IMR-90 (cell line): ENCODE measurements at regions not wholly inside any gene's neighbourhood (a gene's known extent, or its start where the extent isn't known, plus 50 kb on each side); places are given as distances from the start of the nearest gene placed in this dataset.

Experiments
- ATAC-seq: fragments of 200-7000 bp; cut with Tn5 transposase; 2 replicates; pipeline ENCODE4 v1.9.1; 2020; ENCODE audit warnings: low read depth, mild to moderate bottlenecking, moderate library complexity
- BruUV-seq: library from RNA; stranded (reverse); fragments of 400-500 nt; replicated peaks from 2 replicates; lab custom pipeline; 2021; lab: Mats Ljungman, UMichigan
- CTCF ChIA-PET: fragments of 300-600 bp; formaldehyde crosslinking; extraction: SDS; loops from one replicate; lab custom pipeline; 2021; ENCODE audit warnings: antibody characterized with exemption; lab: Yijun Ruan, JAX
- POLR2A ChIA-PET: fragments of 300-600 bp; sonication (Branson Sonifier 250); formaldehyde crosslinking; loops from one replicate; lab custom pipeline; 2022; ENCODE audit warnings: antibody characterized with exemption; ENCODE audit not compliant: unreplicated experiment; lab: Charles Lee
- DNase-seq: peaks from one replicate; pipeline ENCODE4 v3.0.0; 2013
- H2AFZ ChIP-seq: replicated peaks from 2 replicates; pipeline ENCODE3; 2013; ENCODE audit warnings: low read length, mild to moderate bottlenecking; ENCODE audit not compliant: poor library complexity
- H2AK5ac ChIP-seq: 2 replicates; pipeline ENCODE4 v1.6.1; 2013; ENCODE audit warnings: low read depth, low read length, inconsistent platforms
- H2AK9ac ChIP-seq: replicated peaks from 2 replicates; pipeline ENCODE3; 2013; ENCODE audit warnings: mild to moderate bottlenecking, low read depth, low read length, moderate library complexity; ENCODE audit not compliant: poor library complexity
- H2BK120ac ChIP-seq: 2 replicates; pipeline ENCODE4 v1.6.1; 2013; ENCODE audit warnings: low read depth, low read length, inconsistent platforms
- H2BK15ac ChIP-seq: 3 replicates; pipeline ENCODE4 v1.6.1; 2013; ENCODE audit warnings: low read depth, low read length, inconsistent platforms
- H2BK20ac ChIP-seq: 2 replicates; pipeline ENCODE4 v1.6.1; 2013; ENCODE audit warnings: low read depth, mild to moderate bottlenecking, inconsistent platforms, low read length, moderate library complexity
- H2BK5ac ChIP-seq: 2 replicates; pipeline ENCODE4 v1.6.1; 2013; ENCODE audit warnings: mild to moderate bottlenecking, low read depth, low read length, inconsistent platforms; ENCODE audit not compliant: poor library complexity, severe bottlenecking
- H3K14ac ChIP-seq: replicated peaks from 2 replicates; pipeline ENCODE4 v1.6.1; 2013; ENCODE audit warnings: low read depth, low read length, inconsistent platforms
- H3K18ac ChIP-seq: 2 replicates; pipeline ENCODE4 v1.6.1; 2013; ENCODE audit warnings: low read depth, low read length, control low read depth
- H3K23ac ChIP-seq: 2 replicates; pipeline ENCODE4 v1.6.1; 2013; ENCODE audit warnings: low read depth, low read length, inconsistent platforms
- H3K27ac ChIP-seq: 2 replicates; pipeline ENCODE4 v1.5.1; 2013; ENCODE audit warnings: mild to moderate bottlenecking, control low read depth, low read length; ENCODE audit not compliant: insufficient read depth
- H3K27me3 ChIP-seq: 2 replicates; pipeline ENCODE4 v1.6.1; 2013; ENCODE audit warnings: low read length; ENCODE audit not compliant: control insufficient read depth, insufficient read depth
- H3K36me3 ChIP-seq: 2 replicates; pipeline ENCODE4 v1.6.1; 2013; ENCODE audit warnings: low read length, mixed read lengths; ENCODE audit not compliant: control insufficient read depth, insufficient read depth
- H3K4ac ChIP-seq: 2 replicates; pipeline ENCODE4 v1.6.1; 2013; ENCODE audit warnings: low read depth, low read length, inconsistent platforms
- H3K4me1 ChIP-seq: 2 replicates; pipeline ENCODE4 v1.6.1; 2013; ENCODE audit warnings: low read length, mixed read lengths; ENCODE audit not compliant: control insufficient read depth, insufficient read depth
- H3K4me2 ChIP-seq: 2 replicates; pipeline ENCODE4 v1.6.1; 2013; ENCODE audit warnings: low read depth, mild to moderate bottlenecking, control low read depth, low read length, moderate library complexity
- H3K4me3 ChIP-seq: 2 replicates; pipeline ENCODE4 v1.5.1; 2013; ENCODE audit warnings: low read depth, mild to moderate bottlenecking, control low read depth, low read length, moderate library complexity; ENCODE audit not compliant: insufficient read depth
- H3K56ac ChIP-seq: 2 replicates; pipeline ENCODE4 v1.6.1; 2013; ENCODE audit warnings: low read length, inconsistent platforms; ENCODE audit not compliant: insufficient read depth; ENCODE audit errors: extremely low read depth
- H3K79me1 ChIP-seq, 2 experiments: 2 replicates each; pipeline ENCODE4 v1.6.1; 2013; ENCODE audit warnings: low read length in 2 of 2, inconsistent platforms in 1 of 2, low read depth in 1 of 2
- H3K9ac ChIP-seq: 2 replicates; pipeline ENCODE4 v1.6.1; 2013; ENCODE audit warnings: low read depth, low read length, control low read depth
- H3K9me1 ChIP-seq: 2 replicates; pipeline ENCODE4 v1.6.1; 2013; ENCODE audit warnings: low read length, inconsistent platforms; ENCODE audit not compliant: insufficient read depth
- H3K9me3 ChIP-seq: 2 replicates; pipeline ENCODE4 v1.6.1; 2013; ENCODE audit warnings: low read length; ENCODE audit not compliant: control insufficient read depth, insufficient read depth
- H4K20me1 ChIP-seq: 2 replicates; pipeline ENCODE4 v1.6.1; 2013; ENCODE audit warnings: low read length, inconsistent platforms; ENCODE audit not compliant: insufficient read depth
- H4K5ac ChIP-seq: 2 replicates; pipeline ENCODE4 v1.6.1; 2013; ENCODE audit warnings: mild to moderate bottlenecking, low read depth, low read length, control low read depth
- H4K8ac ChIP-seq, 2 experiments: 2 replicates each; pipeline ENCODE4 v1.6.1; 2013; ENCODE audit warnings: low read depth in 2 of 2, low read length in 2 of 2, control low read depth in 1 of 2, inconsistent platforms in 1 of 2
- H4K91ac ChIP-seq: 2 replicates; pipeline ENCODE4 v1.6.1; 2013; ENCODE audit warnings: low read depth, low read length, inconsistent platforms; ENCODE audit not compliant: insufficient read depth
- BHLHE40 ChIP-seq: fragments of 150-350 bp; IDR thresholded peaks from 2 replicates; pipeline ENCODE4 v1.6.1; 2016; ENCODE audit warnings: mild to moderate bottlenecking, low read depth, low read length
- CEBPB ChIP-seq: IDR thresholded peaks from 2 replicates; pipeline ENCODE4 v1.6.1; 2012; ENCODE audit warnings: low read depth, low read length, improper control_type of control experiment
- CHD1 ChIP-seq: IDR thresholded peaks from 2 replicates; pipeline ENCODE4 v1.6.1; 2012; ENCODE audit warnings: low read depth, low read length, improper control_type of control experiment
- CTCF ChIP-seq: conservative IDR thresholded peaks from 2 replicates; pipeline ENCODE4 v1.5.1; 2012; ENCODE audit warnings: mild to moderate bottlenecking, low read depth, low read length, improper control_type of control experiment
- ELK1 ChIP-seq: fragments of 150-350 bp; IDR thresholded peaks from 2 replicates; pipeline ENCODE4 v1.6.1; 2016; ENCODE audit warnings: low read depth, mild to moderate bottlenecking, low read length, moderate library complexity, borderline replicate concordance
- MAZ ChIP-seq: IDR thresholded peaks from 2 replicates; pipeline ENCODE4 v1.6.1; 2012; ENCODE audit warnings: low read depth, mild to moderate bottlenecking, low read length, improper control_type of control experiment, moderate library complexity, borderline replicate concordance
- MXI1 ChIP-seq: IDR thresholded peaks from 2 replicates; pipeline ENCODE4 v1.6.1; 2012; ENCODE audit warnings: low read depth, mild to moderate bottlenecking, low read length, moderate library complexity, borderline replicate concordance
- NFE2L2 ChIP-seq: fragments of 150-350 bp; IDR thresholded peaks from 2 replicates; pipeline ENCODE4 v1.6.1; 2016; ENCODE audit warnings: low read depth, mild to moderate bottlenecking, low read length
- POLR2A ChIP-seq: IDR thresholded peaks from 2 replicates; pipeline ENCODE4 v1.6.1; 2012; ENCODE audit warnings: mild to moderate bottlenecking, low read depth, low read length
- RCOR1 ChIP-seq: IDR thresholded peaks from 2 replicates; pipeline ENCODE4 v1.6.1; 2012; ENCODE audit warnings: mild to moderate bottlenecking, low read length, improper control_type of control experiment; ENCODE audit not compliant: insufficient replicate concordance
- RFX5 ChIP-seq: IDR thresholded peaks from 2 replicates; pipeline ENCODE4 v1.8.0; 2012; ENCODE audit warnings: low read depth, mild to moderate bottlenecking, low read length, moderate library complexity
- USF2 ChIP-seq: fragments of 150-350 bp; IDR thresholded peaks from 2 replicates; pipeline ENCODE4 v1.6.1; 2017; ENCODE audit warnings: mild to moderate bottlenecking, antibody characterized with exemption, low read length, low read depth
- WGBS, 2 experiments: methylation state at CpG; one replicate each; pipeline versions ENCODE4 v1.1.5 to v1.1.7; 2013; ENCODE audit warnings: missing lambda C conversion rate in 2 of 2; ENCODE audit not compliant: insufficient read length in 1 of 2; ENCODE audit errors: extremely low coverage in 2 of 2; 5-methylcytosine and 5-hydroxymethylcytosine counted together
- dilution Hi-C: fragments of 300-500 bp; cut with HindIII; formaldehyde crosslinking; loops from one replicate; pipeline ENCODE4 v1.14.3; 2018; ENCODE audit warnings: low sequenced_read_pairs; ENCODE audit not compliant: unreplicated experiment
- in situ Hi-C: fragments of 300-500 bp; cut with MboI; formaldehyde crosslinking; loops from 3 replicates; pipeline ENCODE4 v1.14.3; 2019; ENCODE audit warnings: low sequenced_read_pairs, inconsistent platforms, mixed read lengths
- intact Hi-C: fragments of 100-400 bp; cut with micrococcal nuclease; formaldehyde crosslinking; loops from 2 replicates; pipeline ENCODE4 v1.10.0; 2022

DNA sequence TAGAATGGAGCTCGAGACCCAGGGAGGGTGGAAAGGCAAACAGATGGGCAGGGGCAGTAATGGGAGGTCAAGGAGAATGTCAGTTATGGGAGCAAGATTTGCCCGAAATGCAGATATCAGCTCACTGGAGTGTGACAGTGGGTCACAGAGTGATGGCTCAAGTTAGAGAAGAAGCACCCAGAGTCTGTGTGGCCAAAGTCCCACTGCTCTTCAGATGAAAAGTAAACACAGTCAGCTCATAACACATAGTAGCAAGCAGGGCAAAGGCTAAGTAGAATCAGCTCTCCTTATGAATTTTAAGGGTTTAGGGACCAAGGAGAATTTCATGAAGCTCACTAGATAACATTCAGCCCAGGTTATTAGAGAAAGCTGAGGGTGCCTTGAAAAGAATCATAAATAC, 264.9 kb upstream of the MON1B start:
- TF ChIP-seq RCOR1: no peak
- TF ChIP-seq BHLHE40: no peak
- no peak for TF ChIP-seq RFX5
- no peak for TF ChIP-seq USF2
- TF ChIP-seq CTCF: no peak
- no peak for TF ChIP-seq NFE2L2
- TF ChIP-seq MXI1: no peak
- no peak for TF ChIP-seq POLR2A
- no peak for TF ChIP-seq MAZ
- no peak for TF ChIP-seq ELK1
- no peak for TF ChIP-seq CEBPB
- no peak for TF ChIP-seq CHD1
- H3K9me3 ChIP-seq: 0 out of 2 replicates have a peak, but pooled peaks cover 2% of the 10 kb centered on the region
- H2BK120ac ChIP-seq: no peak overlapping the region
- H3K36me3 ChIP-seq: no peaks in the 10 kb centered on the region
- no peak overlapping the region for H4K5ac ChIP-seq
- intact Hi-C loops (no loop called here), in situ Hi-C loops (no loop called here), dilution Hi-C loops (no loop called here)
- no peak overlapping the region for H2AK5ac ChIP-seq
- H3K79me1 ChIP-seq: no peaks in the 10 kb centered on the region
- no peak overlapping the region for H2BK5ac ChIP-seq
- ATAC-seq: no peak
- H4K8ac ChIP-seq: no peak overlapping the region
- H3K27ac ChIP-seq: no peak overlapping the region
- H3K14ac ChIP-seq: no peak overlapping the region
- no peak overlapping the region for H3K4ac ChIP-seq
- no peak overlapping the region for H3K4me3 ChIP-seq
- BruUV-seq: no TSS peak
- H2AK9ac ChIP-seq: no peak overlapping the region
- H3K9ac ChIP-seq: no peak overlapping the region
- no peak overlapping the region for H2BK15ac ChIP-seq
- DNase-seq: no peak
- H4K20me1 ChIP-seq: no peaks in the 10 kb centered on the region
- no peak overlapping the region for H3K4me2 ChIP-seq
- no peak overlapping the region for H3K56ac ChIP-seq
- H2BK20ac ChIP-seq: no peak overlapping the region
- no peaks in the 10 kb centered on the region for H3K9me1 ChIP-seq
- no peak overlapping the region for H3K23ac ChIP-seq
- no peaks in the 10 kb centered on the region for H3K4me1 ChIP-seq
- H2AFZ ChIP-seq: no peak overlapping the region
- WGBS, 2 experiments: no CpG with 5 or more reads among the region's 2 CpGs
- no peak overlapping the region for H3K18ac ChIP-seq
- ChIA-PET CTCF (no interaction called here), POLR2A (no interaction called here)
- H3K27me3 ChIP-seq: no peaks in the 10 kb centered on the region
- no peak overlapping the region for H4K91ac ChIP-seq
